GM13976 (cell line): ENCODE measurements at regions not wholly inside any gene's neighbourhood (a gene's known extent, or its start where the extent isn't known, plus 50 kb on each side); places are given as distances from the start of the nearest gene placed in this dataset.

Source experiments
- DNase-seq: peaks from one replicate; pipeline ENCODE4 v3.0.0; 2012; ENCODE audit warnings: low spot score
- in situ Hi-C: fragments of 300-500 bp; cut with MboI; formaldehyde crosslinking; loops from one replicate; pipeline ENCODE4 v1.12.0; 2022; ENCODE audit warnings: low sequenced_read_pairs, mixed read lengths, inconsistent platforms; ENCODE audit not compliant: unreplicated experiment
- TF ChIP-seq, protein P1 (sequence below): IDR thresholded peaks from 2 replicates; pipeline ENCODE4 v1.5.1; 2012; ENCODE audit warnings: borderline replicate concordance, mild to moderate bottlenecking; ENCODE audit not compliant: insufficient read depth; ENCODE audit errors: extremely low read depth, missing control alignments, control extremely low read depth

DNA sequence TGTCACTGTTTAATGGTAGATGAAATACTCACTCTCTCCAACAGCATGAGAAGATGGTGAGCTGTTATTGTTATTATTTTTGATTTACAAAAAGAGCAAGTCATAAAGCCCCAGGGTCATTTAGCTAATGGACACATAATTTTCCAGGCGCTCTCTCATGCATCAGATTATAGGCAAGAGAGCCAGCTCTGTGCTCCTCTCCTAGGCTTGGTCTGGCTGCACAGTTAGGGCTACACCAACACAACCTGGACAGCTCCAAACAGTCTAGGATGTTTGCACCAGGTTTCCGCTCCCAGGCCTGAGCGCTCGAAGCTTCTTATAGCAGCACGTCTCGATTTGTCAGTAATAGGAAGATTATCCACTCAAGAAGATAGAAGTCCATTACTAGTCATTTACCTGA lies 123.7 kb downstream of the FAM43A start:
- in situ Hi-C loops = no loop called here
- DNase-seq = no peak
- TF ChIP-seq, protein P1, sequence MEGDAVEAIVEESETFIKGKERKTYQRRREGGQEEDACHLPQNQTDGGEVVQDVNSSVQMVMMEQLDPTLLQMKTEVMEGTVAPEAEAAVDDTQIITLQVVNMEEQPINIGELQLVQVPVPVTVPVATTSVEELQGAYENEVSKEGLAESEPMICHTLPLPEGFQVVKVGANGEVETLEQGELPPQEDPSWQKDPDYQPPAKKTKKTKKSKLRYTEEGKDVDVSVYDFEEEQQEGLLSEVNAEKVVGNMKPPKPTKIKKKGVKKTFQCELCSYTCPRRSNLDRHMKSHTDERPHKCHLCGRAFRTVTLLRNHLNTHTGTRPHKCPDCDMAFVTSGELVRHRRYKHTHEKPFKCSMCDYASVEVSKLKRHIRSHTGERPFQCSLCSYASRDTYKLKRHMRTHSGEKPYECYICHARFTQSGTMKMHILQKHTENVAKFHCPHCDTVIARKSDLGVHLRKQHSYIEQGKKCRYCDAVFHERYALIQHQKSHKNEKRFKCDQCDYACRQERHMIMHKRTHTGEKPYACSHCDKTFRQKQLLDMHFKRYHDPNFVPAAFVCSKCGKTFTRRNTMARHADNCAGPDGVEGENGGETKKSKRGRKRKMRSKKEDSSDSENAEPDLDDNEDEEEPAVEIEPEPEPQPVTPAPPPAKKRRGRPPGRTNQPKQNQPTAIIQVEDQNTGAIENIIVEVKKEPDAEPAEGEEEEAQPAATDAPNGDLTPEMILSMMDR = no peak

DNA sequence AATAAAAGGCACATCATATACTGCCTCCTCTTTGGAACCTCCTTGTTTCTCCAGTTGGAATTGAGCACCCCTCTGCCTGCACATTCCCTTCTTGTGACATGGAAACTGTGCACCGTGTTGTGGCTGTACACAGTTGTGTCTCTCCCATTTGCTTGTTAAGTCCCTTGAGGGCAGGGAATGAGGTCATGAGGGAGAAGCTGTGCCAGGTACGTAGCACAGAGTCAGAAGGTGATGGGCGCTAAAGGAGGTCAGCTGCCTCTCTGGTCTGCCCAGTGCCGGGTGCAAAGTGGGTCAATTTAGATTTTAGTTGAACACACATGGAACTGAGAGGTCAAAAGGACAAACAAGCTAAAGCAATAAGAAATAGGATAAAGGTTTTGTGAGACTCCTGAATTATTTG lies 124.4 kb downstream of the FAM43A start:
- TF ChIP-seq, protein P1 = no peak
- DNase-seq = no peak
- in situ Hi-C loops = no loop called here

DNA sequence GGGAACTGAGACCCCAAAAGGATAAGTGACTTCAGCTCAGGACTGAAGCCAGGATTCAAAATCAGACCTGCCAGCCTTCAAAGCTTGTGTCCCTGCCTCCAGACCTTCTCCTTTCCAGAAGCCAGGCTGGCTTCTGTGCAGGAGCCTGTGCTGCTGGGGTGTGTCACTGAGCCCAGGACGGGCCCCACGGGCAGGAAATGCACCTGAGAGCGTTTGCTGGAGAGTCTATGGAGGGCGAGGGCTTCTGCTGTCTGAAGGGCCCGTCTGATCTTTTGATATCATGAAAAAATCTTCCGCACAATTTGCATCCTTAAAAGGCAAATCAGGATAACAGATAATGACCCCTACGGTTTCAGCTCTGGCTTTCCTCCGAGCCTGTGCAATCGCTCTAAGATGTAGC lies 125.4 kb downstream of the FAM43A start:
- no peak for DNase-seq
- in situ Hi-C loops = no loop called here
- TF ChIP-seq, protein P1 = no peak

DNA sequence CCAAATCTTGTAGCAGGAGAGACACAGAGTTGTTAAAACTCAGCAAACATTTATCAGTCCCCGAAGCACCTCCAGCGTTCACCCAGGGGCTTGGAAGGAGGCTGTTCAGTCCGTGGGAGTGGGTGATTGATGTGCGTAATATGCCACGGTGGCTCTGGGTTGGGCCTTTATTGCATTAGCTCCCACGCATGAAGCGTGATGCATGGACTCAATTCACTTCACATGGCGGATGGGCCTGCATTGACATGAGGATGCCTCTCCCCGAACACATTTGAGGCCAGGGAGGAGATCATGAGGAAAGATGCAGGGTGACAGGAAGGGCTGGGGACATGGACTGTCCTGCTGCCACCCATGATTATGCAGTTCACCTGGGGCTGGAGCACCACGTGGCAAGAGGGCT lies 126.5 kb downstream of the FAM43A start:
- TF ChIP-seq, protein P1 = no peak
- no peak for DNase-seq
- in situ Hi-C loops = no loop called here

DNA sequence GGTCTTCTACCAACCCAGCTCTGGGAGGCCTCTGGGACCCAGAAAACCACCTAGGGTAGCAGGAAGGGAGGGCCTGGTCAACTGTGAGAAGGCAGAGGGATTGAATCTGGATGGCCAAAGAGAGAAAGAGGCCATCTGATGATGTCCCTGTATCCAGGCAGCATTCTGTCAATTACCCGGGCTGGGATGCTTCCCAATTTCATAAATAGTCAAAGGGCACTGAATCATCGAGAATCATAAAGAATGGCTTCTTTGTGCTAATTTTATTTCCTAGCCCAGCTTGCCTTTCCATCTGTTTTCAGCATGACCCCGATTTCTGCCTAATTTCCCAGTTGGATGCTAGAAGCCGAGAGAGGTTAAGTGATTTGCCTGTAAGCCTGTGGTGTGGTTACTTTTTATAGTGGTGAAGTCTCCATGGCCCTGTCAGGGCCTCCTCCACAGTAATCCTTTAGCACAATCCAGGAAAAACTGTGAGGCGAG lies 129.2 kb downstream of the FAM43A start:
- TF ChIP-seq, protein P1 = no peak
- in situ Hi-C loops = no loop called here
- DNase-seq = no peak

DNA sequence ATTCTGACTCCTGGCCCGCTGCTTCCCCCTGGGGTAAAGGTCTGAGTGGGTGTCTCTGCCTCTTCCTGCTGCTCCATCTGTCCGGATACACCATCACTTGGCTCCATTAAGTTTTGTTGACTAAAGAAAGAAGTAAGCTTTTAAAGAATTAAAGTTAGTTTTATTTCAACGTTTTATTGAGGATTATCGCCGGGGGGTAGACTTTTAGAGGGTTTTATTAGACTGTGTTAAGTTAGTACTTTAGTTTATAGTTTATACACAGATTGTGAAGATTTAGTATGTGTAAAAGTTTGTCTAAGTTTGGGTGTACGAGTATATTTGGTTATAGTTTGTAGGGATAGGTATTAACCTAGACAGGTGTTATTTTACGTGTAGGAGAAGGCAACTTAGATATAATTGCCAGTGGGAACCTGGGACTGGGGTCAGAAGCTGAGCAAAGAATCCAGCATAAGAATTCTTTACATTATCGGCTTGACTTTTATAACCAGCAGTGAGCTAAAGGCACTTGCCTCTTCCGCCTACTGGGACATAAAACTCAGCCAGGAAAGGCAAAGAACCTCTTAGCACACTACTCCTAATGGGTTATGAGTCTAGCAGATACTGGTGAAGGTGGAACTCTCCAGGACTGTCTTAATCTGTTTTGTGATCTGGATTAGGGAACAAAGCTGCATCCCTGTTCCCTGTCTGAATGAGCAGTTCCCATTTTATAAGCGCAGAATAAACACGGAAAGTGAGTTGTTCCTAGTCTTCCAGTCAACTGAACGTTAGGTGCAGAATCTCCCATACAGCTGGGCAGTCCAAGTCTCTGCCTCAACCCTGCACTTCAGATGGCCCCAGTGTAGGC lies 131.3 kb downstream of the FAM43A start:
- no peak for DNase-seq
- in situ Hi-C loops = no loop called here
- TF ChIP-seq, protein P1 = no peak
